IgD-negative memory B cell (primary cell): ENCODE measurements at regions not wholly inside any gene's neighbourhood (a gene's known extent, or its start where the extent isn't known, plus 50 kb on each side); places are given as distances from the start of the nearest gene placed in this dataset.
"Not testable (repeated sequence)": the region's sequence is repeated elsewhere in the genome, so short reads cannot be mapped to it uniquely, and the experiment has no call there.

Experiments
- H3K27ac Mint-ChIP-seq, 3 donors: one replicate each; pipeline ENCODE4 v1.8.0; 2020 to 2022; ENCODE audit warnings: mild to moderate bottlenecking in 3 of 3, mixed read lengths in 3 of 3, moderate library complexity in 1 of 3
- H3K27me3 Mint-ChIP-seq: one replicate; pipeline ENCODE4 v1.8.0; 2021; ENCODE audit warnings: mixed read lengths
- H3K36me3 Mint-ChIP-seq: one replicate; pipeline ENCODE4 v1.8.0; 2020; ENCODE audit warnings: mild to moderate bottlenecking, mixed read lengths
- H3K4me1 Mint-ChIP-seq, 3 donors: one replicate each; pipeline ENCODE4 v1.8.0; 2020 to 2022; ENCODE audit warnings: mixed read lengths in 3 of 3, mild to moderate bottlenecking in 1 of 3
- H3K4me3 Mint-ChIP-seq, 4 donors: one replicate each; pipeline ENCODE4 v1.8.0; 2020 to 2022; ENCODE audit warnings: mild to moderate bottlenecking in 4 of 4, mixed read lengths in 4 of 4, moderate library complexity in 3 of 4
- H3K9me3 Mint-ChIP-seq, 3 donors: one replicate each; pipeline ENCODE4 v1.8.0; 2020 to 2021; ENCODE audit warnings: mixed read lengths in 3 of 3, mild to moderate bottlenecking in 1 of 3

DNA sequence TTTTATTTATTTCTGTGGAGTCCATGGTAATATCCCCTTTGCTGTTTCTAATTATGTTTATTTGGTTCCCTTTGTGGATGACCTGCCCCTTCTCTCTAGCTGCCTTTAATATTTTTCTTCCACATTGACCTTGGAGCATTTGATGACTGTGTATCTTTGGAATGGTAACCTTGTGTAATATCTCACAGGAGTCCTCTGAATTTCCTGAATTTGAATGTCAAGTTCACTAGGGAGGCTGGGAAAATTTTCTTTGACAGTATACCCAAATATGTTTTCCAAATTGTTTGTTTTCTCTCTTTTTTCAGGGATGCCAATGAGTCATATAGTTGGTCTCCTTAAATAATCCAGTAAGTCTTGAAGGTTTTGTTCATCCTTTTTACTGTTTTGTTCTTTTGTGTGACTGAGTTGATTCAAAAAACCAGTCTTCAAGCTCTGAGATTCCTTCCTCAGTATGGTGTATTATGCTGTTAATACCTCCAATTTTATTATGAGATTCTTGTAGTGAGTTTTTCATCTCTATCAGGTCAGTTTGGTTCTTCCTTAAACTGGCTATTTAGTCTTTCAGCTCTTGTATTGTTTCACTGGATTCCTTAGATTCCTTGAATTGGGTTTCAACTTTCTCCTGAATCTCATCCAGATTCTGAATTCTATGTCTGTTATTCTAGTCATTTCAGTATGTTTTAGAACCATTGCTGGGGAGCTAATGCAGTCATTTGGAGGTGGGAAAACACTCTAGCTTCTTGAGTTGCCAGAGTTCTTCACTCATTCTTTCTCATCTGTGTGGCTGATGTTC, 349.0 kb upstream of the TARS1 start:
- no peak overlapping the region for H3K27ac Mint-ChIP-seq
- H3K9me3 Mint-ChIP-seq = peaks cover 0 to 5% (median 3%) of the 10 kb centered on the region in 3 donors
- H3K4me3 Mint-ChIP-seq = no peak overlapping the region
- no peaks in the 10 kb centered on the region for H3K4me1 Mint-ChIP-seq
- no peaks in the 10 kb centered on the region for H3K27me3 Mint-ChIP-seq
- H3K36me3 Mint-ChIP-seq = no peaks in the 10 kb centered on the region

DNA sequence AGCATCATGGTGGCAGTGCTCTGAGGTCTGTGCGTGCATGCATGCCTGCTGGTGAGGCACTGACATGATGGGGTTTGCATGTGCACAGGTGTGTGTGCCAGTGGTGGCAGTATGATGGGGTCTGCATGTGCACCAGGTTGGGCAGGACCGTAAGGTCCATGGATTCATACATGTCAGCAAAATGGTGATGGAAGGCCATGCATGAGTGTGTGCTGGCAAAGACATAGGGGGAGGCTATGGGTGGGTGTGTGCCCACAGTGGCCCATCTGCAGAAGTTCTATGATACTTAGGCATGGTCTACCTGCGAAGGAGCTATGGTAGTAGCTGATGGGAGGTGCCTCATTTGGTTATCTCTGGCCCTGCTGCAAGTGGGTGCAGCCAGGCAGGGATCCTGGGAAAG, 348.0 kb upstream of the TARS1 start:
- no peaks in the 10 kb centered on the region for H3K36me3 Mint-ChIP-seq
- H3K27ac Mint-ChIP-seq = no peak overlapping the region
- H3K27me3 Mint-ChIP-seq = no peaks in the 10 kb centered on the region
- peaks cover 0 to 5% (median 3%) of the 10 kb centered on the region in 3 donors for H3K9me3 Mint-ChIP-seq
- no peak overlapping the region for H3K4me3 Mint-ChIP-seq
- no peaks in the 10 kb centered on the region for H3K4me1 Mint-ChIP-seq

DNA sequence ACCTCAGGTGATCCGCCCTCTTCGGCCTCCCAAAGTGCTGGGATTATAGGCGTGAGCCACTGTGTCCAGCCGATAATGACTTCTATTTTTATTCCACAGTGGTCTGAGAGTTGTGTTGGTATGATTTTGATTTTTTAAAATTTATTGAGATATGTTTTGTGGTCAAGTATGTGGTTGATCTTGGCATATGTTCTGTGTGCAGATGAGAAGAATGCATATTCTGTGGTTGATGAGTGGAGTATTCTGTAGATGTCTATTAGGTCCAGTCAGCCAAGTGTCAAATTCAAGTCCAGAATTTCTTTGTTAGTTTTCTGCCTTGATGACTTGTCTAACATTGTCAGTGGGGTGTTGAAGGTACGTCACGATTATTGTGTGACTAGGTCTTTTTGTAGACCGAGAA, 338.2 kb upstream of the TARS1 start:
- Mint-ChIP-seq H3K4me1 (no peaks in the 10 kb centered on the region), H3K4me3 (no peak overlapping the region), H3K36me3 (peaks cover 1% of the 10 kb centered on the region), H3K27ac (no peak overlapping the region), H3K27me3 (no peaks in the 10 kb centered on the region), H3K9me3 (peaks cover 8 to 25% (median 9%) of the 10 kb centered on the region in 3 donors)

DNA sequence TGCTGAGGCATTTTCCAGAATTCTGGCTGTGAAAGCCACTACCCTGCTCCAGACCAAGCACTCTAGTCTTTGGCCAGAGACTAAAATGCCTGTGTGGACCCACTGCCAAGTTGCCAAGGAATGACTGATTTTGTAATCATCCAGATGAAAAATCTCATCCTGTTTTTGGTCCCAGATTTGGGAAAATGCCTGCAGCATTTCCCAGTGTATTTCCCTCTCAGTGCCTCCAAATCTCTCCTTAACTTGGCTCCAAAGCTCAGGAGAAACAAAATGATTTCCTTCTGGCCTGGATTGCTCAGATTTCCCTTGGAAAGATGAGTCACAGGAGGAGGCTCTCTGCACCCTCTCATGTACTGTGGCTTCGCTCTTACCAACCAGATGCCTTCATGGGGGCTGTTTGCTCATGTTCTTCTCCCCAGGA, 335.2 kb upstream of the TARS1 start:
- Mint-ChIP-seq H3K36me3 (peaks cover 1% of the 10 kb centered on the region), H3K27me3 (no peaks in the 10 kb centered on the region), H3K4me1 (no peaks in the 10 kb centered on the region), H3K27ac (no peak overlapping the region), H3K9me3 (peaks cover 11 to 33% (median 13%) of the 10 kb centered on the region in 3 donors), H3K4me3 (no peak overlapping the region)

DNA sequence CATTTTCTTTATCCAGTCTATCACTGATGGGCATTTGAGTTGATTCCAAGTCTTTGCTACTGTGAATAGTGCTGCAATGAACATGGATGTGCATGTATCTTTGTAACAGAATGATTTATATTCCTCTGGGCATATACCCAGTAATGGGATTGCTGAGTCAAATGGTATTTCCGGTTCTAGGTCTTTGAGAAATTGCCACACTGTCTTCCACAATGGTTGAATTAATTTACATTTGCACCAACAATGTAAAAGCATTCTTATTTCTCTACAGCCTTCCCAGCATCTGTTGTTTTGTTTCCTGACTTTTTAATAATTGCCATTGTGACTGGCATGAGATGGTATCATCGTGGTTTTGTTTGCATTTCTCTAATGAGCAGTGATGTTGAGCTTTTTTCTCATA, 330.3 kb upstream of the TARS1 start:
- H3K27me3 Mint-ChIP-seq, H3K27ac Mint-ChIP-seq, H3K36me3 Mint-ChIP-seq, H3K4me1 Mint-ChIP-seq: not testable (repeated sequence)
- Mint-ChIP-seq H3K9me3 (peaks cover 6 to 16% (median 11%) of the 10 kb centered on the region in 3 donors), H3K4me3 (peak overlapping the region in 1 of 4 donors; percentile 29)

DNA sequence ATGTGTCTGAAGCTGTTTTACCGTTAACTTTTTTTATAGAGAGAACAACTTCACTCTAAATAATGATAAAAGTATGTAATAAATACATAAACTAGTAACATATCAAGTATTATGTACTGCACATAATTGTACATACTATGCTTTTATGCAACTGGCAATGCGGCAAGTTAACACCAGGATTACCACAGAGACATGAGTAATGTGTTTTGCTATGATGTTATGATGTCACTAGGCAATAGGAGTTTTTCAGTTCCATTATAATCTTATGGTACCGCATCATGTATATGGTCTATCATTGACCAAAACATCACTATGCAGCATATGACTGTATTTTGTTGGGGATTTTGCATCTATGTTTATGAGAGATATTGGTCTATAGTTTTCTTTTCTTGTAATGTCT, 326.4 kb upstream of the TARS1 start:
- Mint-ChIP-seq H3K27me3 (no peaks in the 10 kb centered on the region), H3K27ac (no peak overlapping the region), H3K4me3 (no peak overlapping the region), H3K36me3 (no peaks in the 10 kb centered on the region), H3K9me3 (peaks cover 7 to 8% (median 8%) of the 10 kb centered on the region in 3 donors), H3K4me1 (no peaks in the 10 kb centered on the region)

DNA sequence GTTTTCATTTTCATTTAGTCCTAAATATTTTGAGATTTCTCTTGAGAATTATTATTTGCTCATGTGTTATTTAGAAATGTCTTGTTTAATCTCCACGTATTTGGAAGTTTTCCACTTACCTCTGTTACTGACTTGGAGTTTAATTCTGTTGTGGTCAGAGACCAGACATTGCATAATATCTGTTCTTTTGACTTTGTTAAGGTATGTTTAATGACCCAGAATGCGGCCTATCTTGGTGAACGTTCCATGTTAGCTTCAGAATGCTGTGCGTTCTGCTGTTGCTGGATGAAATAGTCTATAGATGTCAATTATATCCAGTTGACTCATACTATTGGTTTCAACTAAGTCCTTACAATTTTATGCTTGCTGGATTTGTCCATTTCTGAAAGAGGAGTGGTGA, 325.3 kb upstream of the TARS1 start:
- Mint-ChIP-seq H3K9me3 (peaks cover 4 to 8% (median 7%) of the 10 kb centered on the region in 3 donors), H3K4me3 (no peak overlapping the region), H3K27ac (no peak overlapping the region), H3K36me3 (no peaks in the 10 kb centered on the region), H3K4me1 (no peaks in the 10 kb centered on the region), H3K27me3 (no peaks in the 10 kb centered on the region)

DNA sequence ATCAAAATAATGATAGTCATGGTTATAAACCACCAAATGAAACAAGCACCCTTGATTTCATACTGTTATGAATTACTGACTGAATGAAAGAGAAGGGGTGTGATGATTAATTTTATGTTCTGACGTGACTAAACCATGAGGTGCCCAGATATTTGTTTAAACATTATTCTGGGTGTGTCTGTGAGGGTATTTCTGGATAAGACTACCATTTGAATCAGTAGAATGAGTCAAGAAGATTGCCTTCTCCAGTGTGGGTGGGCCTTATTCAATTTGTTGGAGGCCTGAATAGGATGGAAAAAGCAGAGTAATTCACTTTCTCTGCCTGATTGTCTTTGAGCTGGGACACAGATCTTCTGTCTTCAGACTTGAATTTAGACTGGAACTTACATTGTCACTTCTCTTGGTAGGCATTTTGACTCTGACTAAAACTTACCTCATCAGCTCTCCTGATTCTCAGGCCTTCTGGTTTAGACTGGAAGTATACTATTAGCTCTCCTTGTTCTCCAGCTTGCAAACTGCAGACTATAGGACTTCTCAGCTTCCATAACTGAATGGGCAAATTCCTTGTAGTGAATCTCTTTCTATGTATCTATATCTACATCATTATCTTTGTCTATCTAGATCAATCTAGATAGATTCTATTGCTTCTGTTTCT, 321.9 kb upstream of the TARS1 start:
- Mint-ChIP-seq H3K27ac (peak overlapping the region in 1 of 3 donors; percentile 4), H3K27me3 (no peaks in the 10 kb centered on the region), H3K9me3 (peaks cover 3 to 7% (median 4%) of the 10 kb centered on the region in 3 donors), H3K4me3 (no peak overlapping the region), H3K36me3 (no peaks in the 10 kb centered on the region), H3K4me1 (no peaks in the 10 kb centered on the region)

DNA sequence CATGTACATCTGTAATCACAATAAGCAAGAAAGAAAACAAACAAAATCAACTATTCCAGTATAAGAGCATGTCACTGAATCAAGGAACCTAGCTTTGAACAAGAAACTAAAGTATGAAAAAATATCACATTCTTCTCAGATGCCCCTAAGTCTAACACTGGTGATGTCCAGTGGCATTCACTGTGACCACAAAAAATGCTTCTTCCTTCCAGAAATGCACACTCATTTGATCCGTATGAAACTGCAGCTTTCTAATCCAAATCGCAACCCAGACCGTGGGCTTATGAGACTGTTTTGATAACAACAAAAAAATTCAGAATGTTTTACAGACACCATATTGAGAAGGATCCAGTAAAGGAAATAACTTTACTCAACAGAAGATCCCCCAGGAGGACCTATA, 320.1 kb upstream of the TARS1 start:
- Mint-ChIP-seq H3K27ac (no peak overlapping the region), H3K9me3 (peaks cover 3 to 7% (median 4%) of the 10 kb centered on the region in 3 donors), H3K36me3 (no peaks in the 10 kb centered on the region), H3K4me3 (no peak overlapping the region), H3K27me3 (no peaks in the 10 kb centered on the region), H3K4me1 (no peaks in the 10 kb centered on the region)

DNA sequence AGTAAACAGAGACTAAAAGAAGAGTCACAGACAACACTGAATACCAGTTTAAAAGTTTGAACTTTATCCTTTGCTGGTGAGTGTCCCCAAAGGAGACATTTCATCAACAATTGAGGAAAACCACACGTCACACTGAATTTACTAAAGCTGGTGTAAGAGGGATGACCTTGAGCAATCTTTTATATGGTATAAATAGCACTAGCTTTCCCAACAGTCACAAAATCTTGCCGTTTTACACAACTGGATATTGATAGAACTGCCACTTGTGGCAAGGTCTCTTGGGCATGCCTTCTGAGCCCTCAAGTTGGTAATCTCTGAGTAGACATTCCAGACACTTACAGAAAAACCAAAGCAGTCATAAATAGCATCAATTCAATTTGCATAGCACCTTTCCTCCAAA, 311.5 kb upstream of the TARS1 start:
- H3K4me3 Mint-ChIP-seq = no peak overlapping the region
- H3K36me3 Mint-ChIP-seq = no peaks in the 10 kb centered on the region
- peaks cover 4 to 20% (median 11%) of the 10 kb centered on the region in 3 donors for H3K9me3 Mint-ChIP-seq
- peak overlapping the region in 1 of 3 donors; percentile 69 for H3K27ac Mint-ChIP-seq
- no peaks in the 10 kb centered on the region for H3K4me1 Mint-ChIP-seq
- no peaks in the 10 kb centered on the region for H3K27me3 Mint-ChIP-seq

DNA sequence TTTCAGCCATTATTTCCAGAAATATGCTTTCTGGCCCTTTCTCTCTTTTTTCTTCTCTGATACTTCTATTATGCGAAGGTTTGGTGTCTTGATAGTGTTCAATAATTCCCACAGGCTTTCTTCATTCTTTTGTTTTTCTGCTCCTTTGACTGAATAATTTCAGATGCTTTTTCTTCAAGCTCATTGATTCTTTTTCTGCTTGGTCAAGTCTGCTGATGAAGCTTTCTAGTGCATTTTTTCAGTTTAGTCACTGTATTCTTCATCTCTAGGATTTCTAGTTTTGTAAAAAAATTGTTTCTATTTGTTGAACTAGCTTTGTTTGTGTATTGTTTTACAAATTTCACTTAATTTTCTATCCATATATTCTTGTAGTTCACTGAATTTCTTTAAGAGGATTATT, 304.0 kb upstream of the TARS1 start:
- peaks cover 7 to 23% (median 10%) of the 10 kb centered on the region in 3 donors for H3K9me3 Mint-ChIP-seq
- H3K36me3 Mint-ChIP-seq = no peaks in the 10 kb centered on the region
- H3K27ac Mint-ChIP-seq = no peak overlapping the region
- no peaks in the 10 kb centered on the region for H3K27me3 Mint-ChIP-seq
- no peaks in the 10 kb centered on the region for H3K4me1 Mint-ChIP-seq
- no peak overlapping the region for H3K4me3 Mint-ChIP-seq

DNA sequence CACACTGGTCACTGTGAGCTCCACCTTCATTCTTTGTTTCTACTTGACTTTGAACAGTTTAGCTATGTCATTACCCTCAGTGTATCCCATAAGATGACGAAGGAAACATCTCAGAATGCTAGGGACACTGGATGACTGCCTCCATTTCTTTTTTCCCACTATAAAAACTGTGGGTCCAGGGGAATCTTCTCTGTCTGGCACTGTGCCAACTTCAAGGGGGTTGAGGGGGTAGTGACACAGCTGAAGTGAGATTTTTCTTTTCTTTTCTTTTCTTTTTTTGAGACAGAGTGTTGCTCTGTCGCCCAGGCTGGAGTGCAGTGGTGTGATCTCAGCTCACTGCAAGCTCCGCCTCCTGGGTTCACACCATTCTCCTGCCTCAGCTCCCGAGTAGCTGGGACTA, 302.6 kb upstream of the TARS1 start:
- not testable (repeated sequence) for H3K4me3 Mint-ChIP-seq, H3K27ac Mint-ChIP-seq, H3K27me3 Mint-ChIP-seq, H3K4me1 Mint-ChIP-seq, H3K36me3 Mint-ChIP-seq
- H3K9me3 Mint-ChIP-seq = peaks cover 7 to 15% (median 8%) of the 10 kb centered on the region in 3 donors

DNA sequence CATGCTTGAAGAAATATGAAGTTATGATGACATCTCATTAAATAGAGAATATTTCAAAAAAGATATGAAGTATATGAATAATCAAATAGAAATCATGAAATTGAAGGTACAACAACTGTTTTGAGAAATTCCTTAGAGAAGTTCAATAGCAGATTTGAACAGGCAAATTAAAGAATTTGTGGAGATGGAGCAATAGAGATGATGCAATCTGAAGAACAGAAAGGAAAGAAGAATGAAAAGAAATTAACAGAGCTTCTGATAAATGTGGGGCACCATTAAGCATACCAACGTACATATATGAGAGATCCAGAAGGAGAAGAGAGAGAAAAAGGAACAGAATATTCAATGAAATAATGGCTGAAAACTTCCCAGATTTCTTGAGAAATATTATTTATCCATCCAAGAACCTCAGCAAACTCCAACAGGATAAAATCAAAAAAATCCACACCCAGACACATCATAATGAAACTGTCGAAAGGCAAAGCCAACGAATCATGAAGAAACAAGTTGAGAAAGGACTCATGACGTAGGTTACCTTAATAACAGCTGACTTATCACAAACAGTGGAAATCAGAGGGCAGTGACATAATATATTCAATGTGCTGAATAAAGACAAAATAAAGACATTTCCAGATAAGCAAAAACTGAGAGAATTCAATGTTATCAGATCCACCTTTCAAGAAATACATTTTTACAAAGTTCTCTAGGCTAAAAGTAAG, 297.2 kb upstream of the TARS1 start:
- no peak overlapping the region for H3K4me3 Mint-ChIP-seq
- H3K36me3 Mint-ChIP-seq = no peaks in the 10 kb centered on the region
- H3K4me1 Mint-ChIP-seq = no peaks in the 10 kb centered on the region
- H3K9me3 Mint-ChIP-seq = peaks cover 2 to 7% (median 2%) of the 10 kb centered on the region in 3 donors
- no peaks in the 10 kb centered on the region for H3K27me3 Mint-ChIP-seq
- H3K27ac Mint-ChIP-seq = no peak overlapping the region

DNA sequence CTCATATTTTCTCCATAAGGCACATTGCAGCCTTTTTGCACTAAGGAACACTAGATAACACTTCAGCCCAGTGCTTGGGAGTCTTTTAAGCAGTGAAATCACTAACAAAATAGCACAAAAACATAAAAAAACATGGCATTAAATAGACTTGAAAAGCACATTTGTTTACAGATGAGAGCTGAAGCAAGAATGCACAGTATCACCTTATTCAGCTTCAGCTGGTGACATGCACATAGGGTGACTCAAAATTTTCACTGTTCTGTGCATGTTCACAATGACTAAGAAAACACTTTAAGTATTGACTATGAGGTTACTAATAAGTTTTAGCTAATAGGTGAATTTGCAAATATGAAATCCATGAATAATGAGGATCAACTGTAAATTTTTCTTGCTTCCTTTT, 293.9 kb upstream of the TARS1 start:
- no peaks in the 10 kb centered on the region for H3K27me3 Mint-ChIP-seq
- no peak overlapping the region for H3K4me3 Mint-ChIP-seq
- H3K27ac Mint-ChIP-seq = no peak overlapping the region
- no peaks in the 10 kb centered on the region for H3K36me3 Mint-ChIP-seq
- H3K4me1 Mint-ChIP-seq = no peaks in the 10 kb centered on the region
- H3K9me3 Mint-ChIP-seq = peaks cover 1 to 7% (median 2%) of the 10 kb centered on the region in 3 donors

DNA sequence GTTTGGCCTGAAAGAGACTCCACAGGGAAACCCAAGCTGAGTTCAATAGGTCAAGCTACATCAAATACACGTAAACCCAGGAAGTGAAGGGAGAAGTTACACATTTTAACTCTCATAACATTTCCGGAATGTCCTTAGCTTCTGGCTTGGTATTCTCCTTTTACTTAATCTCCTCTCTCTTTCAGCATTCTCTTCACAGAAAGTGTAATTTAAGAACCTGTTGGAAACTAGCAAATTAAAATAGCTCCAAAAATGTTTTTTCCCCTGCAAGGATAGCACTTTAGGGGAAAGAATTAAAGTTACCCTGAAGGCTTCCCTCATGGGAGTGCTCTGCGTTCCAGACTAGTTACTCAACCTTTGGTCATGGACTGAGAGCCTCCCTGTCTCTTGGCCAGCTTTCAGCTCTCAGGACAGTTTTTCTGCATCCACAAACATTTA, 292.7 kb upstream of the TARS1 start:
- no peak overlapping the region for H3K27ac Mint-ChIP-seq
- no peaks in the 10 kb centered on the region for H3K27me3 Mint-ChIP-seq
- no peak overlapping the region for H3K4me3 Mint-ChIP-seq
- H3K9me3 Mint-ChIP-seq = peaks cover 2 to 7% (median 3%) of the 10 kb centered on the region in 3 donors
- H3K4me1 Mint-ChIP-seq = no peaks in the 10 kb centered on the region
- H3K36me3 Mint-ChIP-seq = no peaks in the 10 kb centered on the region
